Daoy (cell line): ENCODE measurements at regions not wholly inside any gene's neighbourhood (a gene's known extent, or its start where the extent isn't known, plus 50 kb on each side); places are given as distances from the start of the nearest gene placed in this dataset.
A peak's percentile ranks its signal among the peaks of the same experiment; 100 is the strongest.
"Not testable (repeated sequence)": the region's sequence is repeated elsewhere in the genome, so short reads cannot be mapped to it uniquely, and the experiment has no call there.

Experiments
- DNase-seq: peaks from one replicate; pipeline ENCODE4 v3.0.0-alpha.2; 2015; ENCODE audit warnings: low read depth

DNA sequence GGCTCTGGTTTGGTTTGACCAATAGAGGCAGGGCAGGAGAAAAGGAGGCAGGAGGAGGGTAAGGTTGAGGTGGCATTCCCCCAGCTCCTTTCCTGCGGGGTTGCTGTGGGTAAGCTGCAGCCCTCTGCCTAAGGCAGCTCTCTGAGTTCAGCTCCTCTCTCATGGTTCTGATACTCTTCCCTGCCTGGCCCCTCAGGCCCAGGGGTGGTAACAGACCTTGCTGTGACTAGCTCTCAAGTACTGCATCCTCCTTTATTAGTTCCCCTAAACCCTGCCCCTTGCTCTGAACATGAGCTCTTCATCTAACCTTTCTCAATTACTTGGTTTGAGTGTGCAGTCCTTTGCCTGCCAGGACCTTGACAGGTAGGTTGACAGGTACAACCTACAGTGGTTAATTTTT is 205.5 kb downstream of the SLC4A3 start:
- no peak for DNase-seq

DNA sequence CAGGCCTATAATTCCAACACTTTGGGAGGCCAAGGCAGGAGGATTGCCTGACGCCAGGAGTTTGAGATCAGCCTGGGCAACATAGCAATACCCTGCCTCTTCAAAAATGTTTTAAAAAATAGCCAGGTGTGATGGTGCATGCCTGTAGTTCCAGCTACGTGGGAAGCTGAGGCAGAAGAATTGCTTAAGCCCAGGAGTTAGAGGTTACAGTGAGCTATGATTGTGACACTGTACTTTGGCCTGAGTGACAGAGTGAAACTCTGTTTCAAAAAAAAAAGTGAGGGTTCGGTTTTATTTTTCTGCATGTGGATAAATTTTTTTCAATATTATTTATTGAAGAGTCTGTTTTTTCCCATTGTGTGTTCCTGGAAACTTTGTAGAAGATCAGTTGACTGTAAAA is 208.1 kb downstream of the SLC4A3 start:
- no peak for DNase-seq

DNA sequence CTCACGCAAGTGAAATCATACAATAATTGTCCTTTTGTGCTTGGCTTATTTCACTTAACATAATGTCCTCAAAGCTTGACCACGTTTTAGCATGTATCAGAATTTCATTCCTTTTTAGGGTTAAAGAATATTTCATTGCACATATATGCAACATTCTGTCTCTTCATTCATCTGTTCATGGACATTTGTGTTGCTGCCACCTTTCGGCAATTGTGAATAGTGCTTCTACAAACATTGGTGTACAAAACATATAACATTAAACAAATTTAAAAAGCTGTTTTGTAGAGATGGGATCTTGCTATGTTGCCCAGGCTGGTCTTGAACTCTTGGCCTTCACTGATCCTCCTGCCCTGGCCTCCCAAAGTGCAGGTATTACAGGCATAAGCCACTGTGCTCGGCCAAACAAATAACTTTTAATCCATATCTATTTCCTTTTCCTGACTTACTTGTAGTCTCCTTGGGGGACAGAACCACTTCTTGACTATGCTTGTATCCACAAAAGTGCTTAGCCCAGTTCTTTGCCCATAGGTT is 209.3 kb downstream of the SLC4A3 start:
- peak; percentile 17 for DNase-seq

DNA sequence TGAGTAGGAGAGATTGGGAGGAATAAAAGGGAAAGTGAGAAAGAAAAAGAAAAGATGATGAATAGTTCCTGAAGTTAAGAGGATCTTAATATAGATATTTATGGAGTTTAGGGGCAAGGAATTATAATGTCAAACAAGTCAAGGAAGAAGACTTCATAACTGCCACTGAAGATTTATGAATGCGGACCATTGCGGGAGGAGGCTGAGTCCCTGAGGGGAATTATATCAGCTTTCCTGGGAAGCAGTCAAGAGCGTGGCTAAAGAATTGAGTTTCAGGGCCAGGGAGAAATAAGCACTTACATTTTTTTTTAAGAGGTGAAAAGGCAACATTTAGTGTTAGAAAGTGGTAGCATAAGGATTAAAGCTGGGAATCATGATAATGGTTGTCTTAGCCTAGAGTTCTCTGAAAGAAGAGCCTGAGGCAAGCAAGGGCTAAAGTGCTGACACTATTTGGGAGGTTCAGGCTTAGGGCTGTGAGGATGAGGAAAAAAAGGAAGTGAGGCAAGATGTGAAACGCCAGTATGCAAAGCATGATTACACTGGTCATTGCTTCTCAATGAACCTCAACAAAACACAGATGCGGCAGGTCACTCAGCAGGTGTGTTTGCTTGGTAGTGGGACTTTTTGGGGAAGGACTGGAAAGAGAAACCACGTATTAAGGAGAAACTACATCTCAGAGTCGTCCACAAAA is 217.1 kb downstream of the SLC4A3 start:
- DNase-seq, result no peak

DNA sequence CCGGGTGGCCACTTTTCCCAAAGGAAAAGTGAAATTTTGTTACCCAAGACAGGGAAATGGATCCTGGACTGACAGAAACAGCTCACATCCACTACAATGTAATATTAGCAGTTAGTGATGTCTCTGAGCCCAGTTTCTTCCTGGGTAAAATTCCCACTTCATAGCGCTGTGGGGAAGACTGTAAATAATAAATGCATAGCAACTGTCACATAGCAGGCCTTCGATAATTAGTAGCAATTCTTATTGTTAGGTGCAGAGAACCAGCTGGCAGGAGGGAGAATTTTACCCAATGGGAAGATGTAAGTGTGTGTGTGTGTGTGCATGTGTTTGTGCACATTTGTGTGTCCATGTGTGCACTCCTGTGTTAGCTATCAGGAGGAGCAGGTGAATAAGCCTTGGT is 221.5 kb downstream of the SLC4A3 start:
- DNase-seq, result no peak

DNA sequence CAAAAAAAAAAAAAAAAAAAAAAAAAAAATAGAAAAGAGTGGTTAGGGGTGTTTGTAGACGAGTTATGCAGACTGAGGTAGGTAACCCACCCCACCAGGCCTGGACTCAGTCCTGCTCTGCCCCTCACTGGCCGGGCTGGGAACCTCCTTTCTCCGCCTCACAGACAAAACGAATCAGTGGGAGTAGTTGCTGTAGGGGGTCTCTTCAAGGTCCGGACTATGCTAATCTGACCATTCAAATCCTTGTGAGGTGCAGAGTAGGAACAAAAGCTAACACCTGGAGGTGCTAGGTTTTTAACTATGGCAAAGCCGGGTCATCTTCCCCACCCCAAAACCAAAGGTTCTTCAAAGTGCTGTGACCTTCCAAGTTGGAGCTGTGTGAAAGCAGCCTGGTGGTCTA is 223.7 kb downstream of the SLC4A3 start:
- DNase-seq, result no peak

DNA sequence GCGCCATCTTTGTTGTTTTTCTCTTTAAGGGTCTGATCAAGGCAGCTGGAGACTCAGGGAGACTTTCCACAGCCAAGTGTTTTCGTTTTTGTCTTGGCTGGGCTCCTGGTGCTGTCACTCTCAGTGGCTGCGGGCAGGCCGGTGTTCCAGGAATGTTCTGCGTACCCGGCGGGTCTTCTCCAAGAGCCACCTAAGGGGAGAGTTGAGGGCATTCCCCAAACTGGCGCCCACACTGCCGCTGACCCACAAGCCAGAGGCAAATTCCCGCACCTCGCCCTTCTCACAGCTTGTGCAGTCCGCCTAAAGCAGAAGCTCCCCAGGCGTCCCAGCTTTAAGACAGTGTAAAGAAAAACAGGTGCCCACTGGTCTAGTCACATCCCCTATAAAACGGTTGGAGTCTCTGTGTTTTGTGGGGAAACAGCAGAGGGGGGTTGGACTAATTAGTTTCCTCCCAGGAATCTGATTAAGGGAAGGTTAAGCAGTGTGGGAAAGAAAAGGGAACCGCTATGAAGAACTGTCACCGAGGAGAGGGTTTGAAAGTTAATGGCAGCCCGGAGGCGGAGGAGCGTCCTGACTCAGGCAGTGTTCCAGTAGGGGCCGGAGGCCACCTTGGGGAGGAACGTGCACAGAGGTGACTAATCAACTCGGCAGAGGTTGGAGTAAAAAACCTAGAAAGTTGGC is 224.5 kb downstream of the SLC4A3 start:
- peak; percentile 57 for DNase-seq

DNA sequence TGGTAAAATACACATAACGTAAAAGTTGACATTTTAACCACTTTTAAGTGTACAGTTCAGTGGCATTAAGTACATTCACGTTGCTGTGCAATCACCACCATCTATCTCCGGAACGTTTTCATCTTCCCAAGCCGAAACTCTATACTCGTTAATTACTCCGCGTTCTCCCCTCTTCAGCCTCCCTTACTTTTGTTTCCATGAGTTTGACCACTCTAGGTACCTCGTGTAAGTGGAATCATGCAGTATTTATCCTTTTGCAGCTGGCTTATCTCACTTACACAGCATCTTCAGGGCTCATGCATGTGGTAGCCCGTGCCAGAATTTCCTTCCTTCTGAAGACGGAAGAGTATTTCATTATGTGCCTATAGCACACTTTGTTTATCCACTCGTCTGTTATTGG is 225.2 kb downstream of the SLC4A3 start:
- DNase-seq, result no peak

DNA sequence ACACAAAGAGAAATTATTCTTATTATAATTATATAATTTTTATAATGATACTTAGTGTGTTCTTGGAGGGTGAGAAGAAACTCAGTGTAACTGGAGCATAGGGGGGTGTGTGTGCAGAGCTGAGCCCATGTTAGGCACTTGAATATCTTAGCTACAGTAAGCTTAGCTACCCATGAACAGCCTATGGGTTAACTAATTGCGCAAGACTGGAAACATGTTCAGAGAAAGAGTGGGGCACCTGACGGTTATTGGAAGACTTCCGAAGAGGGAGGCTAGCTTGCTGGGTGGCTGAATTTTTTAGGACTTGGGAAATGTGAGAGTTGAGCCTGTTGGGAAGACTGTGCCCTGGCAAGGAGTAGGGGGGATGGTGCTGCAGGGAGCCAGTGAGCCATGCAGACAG is 229.2 kb downstream of the SLC4A3 start:
- no peak for DNase-seq

DNA sequence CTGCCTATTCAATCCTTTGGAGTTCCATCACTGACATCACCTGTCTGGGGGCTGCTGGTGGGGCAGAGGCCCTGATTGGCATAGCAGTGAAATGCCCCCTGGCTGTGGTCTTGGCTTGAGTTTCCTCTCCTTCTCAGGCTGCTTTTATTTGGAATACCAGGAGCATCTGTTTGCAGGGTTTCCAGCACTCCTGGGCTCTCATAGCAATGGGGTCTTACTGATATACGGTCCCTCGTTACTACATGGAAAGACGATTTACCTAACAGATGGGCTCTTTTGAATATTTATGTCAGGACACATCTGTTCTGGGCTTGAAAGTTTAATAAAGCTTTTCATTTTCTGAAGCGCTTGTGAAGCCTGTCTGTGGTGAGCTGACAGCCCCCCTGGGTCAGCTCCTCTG is 230.3 kb downstream of the SLC4A3 start:
- DNase-seq, result no peak

DNA sequence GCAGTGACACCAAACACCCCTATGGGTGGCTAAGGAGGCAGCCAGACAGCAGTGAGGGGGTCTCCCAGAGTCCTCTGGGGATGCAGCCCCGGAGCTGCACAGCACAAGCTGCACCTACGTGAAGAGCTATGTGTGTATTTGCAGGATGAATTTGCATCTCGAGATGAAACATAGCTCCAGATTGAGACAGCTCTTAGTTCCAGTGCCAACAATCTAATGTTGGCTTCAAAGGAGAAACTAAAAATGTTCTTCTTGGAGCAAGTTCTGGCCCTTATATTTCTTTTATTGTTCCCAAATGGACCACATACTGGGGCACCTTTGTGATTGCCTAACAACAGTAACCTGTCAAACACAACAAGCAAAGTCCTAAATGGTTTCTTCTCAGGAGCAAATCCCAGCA is 233.9 kb downstream of the SLC4A3 start:
- DNase-seq, result no peak

DNA sequence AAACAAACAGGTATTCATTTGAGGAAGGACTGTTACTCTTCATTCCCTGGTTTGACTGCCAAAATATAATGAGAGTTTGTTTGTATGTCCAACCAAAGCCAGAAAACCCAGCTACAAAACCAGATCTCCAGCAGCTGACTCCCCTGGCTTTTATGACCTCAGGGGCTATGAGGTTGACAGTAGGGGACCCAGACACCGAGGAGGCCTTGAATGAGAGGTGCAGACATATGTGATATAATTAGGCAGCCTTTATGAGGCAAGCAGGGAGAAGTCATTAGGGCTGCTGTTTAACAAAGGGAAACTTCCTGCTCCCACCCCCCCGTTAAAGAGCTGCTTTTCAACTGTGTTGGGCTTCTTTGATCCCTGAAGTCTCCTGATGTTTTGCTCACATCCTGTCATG is 236.7 kb downstream of the SLC4A3 start:
- DNase-seq, result no peak

DNA sequence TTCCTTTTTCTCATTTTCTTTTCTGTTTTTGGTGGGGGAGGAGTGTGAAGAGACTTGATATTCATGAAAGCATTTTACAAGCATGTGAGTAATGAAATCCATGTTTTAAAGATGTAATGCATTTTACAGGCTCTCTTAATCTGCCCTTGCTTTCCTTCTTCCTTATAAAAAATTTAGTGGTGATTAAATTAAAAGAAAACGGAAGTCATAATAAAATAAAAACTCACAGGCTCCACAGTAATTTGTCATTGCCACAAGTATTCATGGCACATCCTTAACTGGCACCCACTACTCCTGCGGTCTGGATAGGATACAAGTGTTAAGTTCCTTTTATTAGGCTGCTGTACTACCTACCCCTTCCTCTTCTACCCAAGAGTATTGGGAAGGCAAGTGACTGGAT is 241.2 kb downstream of the SLC4A3 start:
- DNase-seq, result no peak

DNA sequence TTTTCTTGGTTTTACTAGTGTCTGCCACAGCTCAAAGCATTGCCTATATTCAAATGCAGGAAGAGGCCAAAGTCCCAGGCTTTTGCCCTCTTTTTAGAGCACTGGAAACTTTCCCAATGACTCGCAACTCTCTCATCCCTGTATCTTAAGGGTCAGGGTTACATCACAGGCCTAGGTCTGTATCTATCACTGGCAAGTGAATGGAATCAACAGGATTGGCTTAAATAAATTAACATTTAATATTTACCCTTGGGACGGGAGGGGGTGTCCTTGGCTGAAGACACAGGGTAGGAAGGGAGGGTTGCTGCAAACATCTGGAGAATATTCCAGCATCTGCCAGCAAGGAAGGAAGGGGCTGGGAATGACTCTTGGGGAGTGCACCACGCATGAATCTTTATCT is 242.6 kb downstream of the SLC4A3 start:
- no peak for DNase-seq

DNA sequence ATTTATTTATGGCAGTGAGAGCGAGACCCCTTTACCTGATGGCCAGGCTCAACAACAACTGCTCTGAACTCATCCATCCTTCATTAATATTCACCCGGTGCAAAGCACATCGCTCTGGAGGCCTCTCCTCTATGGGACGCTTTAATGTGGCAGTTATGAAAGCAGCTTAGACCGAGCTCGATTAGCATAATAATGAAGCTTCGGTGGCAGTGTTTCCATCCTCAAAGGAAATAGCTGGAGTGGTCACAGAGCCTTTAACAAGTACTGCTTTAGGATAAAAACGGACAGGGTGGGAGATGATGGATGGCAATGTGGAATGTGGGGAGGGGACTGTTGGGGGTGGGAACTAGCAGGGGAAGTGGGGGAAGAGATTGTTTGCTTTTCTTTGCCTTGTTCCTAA is 243.9 kb downstream of the SLC4A3 start:
- no peak for DNase-seq

DNA sequence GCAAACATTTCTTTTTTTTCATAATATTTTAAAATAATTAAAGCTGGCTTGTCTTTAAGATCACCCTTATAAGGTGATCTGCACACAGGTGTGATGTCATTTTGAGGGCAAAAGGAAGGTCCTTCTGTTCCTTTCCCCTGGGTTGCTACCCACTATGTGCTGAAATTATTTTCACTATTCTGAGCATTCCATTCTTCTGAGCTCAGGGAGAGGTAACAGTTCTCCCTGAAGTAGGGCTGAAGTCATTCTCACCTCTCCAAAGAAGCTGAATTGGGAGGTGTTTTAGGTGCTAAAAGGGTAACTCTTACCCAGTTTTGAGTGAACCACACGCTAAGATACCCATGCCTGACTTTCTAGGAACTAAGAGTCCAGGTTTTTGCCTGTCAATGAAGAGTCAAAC is 247.6 kb downstream of the SLC4A3 start:
- DNase-seq, result no peak

DNA sequence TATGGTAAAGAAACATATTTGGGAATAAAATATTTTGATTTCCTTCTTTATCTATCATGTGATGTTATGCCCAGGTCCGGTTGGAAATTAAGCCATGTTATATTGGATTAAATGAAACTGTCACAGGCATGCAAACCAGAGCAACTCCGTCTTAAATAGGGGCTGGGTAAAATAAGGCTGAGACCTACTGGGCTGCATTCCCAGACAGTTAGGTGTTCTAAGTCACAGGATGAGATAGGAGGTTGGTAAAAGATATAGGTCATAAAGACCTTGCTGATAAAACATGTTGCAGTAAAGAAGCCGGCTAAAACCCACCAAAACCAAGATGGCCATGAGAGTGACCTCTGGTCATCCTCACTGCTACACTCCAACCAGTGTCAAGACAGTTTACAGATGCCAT is 248.6 kb downstream of the SLC4A3 start:
- not testable (repeated sequence) for DNase-seq

DNA sequence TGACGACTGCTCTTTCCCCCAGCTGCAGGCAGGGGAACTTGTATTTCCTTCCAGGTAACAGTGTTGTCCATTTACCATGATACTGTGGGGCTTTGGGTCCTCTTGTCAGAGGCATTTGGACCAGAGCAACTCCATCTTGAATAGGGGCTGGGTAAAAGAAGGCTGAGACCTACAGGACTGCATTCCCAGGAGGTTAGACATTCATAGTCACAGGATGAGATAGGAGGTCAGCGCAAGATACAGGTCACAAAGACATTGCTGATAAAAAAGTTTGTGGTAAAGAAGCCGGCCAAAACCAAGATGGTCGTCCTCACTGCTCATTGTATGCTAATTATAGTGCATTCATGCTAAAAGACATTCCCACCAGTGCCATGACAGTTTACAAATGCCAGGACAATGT is 249.5 kb downstream of the SLC4A3 start:
- no peak for DNase-seq

DNA sequence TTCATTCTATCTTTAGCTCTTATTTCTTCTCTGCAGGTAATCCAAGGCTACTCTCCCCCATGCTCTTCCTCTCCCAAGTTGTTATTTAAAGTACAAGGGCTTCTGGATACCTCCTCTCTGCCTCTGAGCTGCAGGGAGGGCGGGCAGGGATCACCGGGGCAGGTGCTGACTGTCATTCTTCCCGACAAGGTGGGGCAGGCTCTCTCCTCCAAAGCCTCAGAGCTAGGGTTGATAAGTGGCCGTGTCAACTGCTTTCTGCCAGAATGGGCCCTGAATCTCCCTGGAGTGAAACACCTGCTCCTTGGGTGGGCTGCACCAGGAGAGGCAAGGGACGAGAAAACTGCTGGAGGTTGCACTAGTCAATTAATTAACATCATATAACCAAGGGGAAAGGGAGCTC is 250.3 kb downstream of the SLC4A3 start:
- DNase-seq, result no peak

DNA sequence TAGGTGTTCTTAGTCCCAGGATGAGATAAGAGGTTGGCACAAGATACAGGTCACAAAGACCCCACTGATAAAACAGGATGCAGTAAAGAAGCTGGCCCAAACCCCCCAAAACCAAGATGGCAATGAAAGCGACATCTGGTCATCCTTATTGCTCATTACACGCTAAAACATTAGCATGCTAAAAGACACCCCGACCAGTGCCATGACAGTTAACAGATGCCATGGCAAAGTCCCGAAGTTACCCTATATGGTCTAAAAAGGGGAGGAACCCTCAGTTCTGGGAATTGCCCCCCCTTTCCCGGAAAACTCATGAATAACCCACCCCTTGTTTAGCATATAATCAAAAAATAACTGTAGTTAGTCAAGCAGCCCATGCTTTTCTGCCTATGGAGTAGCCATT is 251.1 kb downstream of the SLC4A3 start:
- DNase-seq, result no peak

DNA sequence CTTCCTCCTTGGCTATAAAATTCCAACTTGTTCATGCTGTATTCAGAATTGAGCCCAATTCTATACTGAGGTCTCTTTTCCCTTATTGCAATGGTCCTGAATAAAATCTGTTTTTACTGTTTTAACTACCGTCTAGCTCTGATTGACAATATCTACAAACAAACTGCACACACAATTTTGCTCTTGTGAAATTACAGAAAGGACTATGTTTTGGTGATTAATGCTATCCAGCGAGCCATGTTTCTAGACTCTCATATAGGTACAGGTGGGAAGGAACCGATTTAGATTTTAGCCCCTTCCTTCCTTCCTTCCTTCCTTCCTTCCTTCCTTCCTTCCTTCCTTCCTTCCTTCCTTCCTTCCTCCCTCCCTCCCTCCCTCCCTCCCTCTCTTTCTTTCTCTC is 254.4 kb downstream of the SLC4A3 start:
- no peak for DNase-seq

DNA sequence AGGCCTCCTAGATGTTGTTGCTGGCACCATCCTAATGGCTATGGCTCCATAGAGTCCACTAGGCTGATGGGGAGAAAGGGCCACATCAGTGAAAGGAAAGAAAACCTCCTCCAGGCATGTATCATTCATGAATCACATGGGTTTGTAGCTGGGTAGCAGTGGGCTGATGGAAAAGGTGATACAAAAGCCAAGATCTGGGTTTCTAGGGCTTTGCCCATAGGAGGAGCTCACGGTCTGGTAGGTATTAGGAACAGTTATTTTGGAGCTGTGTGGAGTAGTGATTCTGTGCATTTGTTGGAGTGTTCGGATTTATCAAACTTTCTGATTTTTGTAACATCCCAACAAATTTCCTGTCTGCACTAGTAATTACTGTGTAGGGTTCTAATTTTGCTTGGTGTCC is 259.2 kb downstream of the SLC4A3 start:
- DNase-seq, result peak; percentile 8

DNA sequence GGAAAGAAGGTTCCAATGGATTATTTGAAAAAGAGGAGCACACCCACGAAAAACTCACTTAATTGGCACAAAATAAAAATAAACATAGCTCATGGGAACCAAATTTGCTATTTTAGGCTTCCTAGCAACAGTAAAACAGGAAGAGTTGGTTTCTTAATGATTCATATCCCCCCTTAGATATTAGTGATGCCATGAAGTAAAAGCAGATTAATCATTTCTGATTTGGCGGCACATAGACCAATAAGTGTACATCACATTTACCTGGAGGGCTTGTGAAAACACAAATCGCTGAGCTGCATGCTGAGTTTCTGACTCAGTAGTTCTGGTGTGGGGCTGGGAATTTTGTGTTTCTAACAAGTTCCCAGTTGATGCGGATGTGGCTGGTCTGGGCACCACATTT is 260.4 kb downstream of the SLC4A3 start:
- peak; percentile 5 for DNase-seq

DNA sequence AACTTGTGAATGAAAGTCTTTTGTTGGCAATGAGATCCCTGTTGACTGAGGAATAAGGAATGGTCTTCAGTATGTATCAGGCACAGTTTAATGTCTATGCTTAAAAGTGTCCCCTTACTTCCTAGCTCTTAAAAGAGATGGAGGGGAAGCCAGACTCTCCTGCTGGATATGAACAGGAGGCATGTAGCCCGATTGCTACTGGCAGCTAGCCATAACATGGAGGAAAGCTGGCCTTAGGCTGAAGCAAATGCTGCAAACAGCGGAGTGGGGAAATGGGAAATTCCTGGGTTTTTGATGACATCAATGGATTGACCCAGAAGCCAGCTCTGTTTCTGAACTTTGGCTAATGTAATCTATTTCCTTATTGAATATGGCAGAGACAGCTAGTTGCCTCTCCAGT is 266.1 kb downstream of the SLC4A3 start:
- DNase-seq, result no peak
